GM19467 (cell line): ENCODE measurements at regions not wholly inside any gene's neighbourhood (a gene's known extent, or its start where the extent isn't known, plus 50 kb on each side); places are given as distances from the start of the nearest gene placed in this dataset.

Experiments used
- ATAC-seq: cut with Tn5 transposase; IDR thresholded peaks from one replicate; pipeline ENCODE4 v1.9.1; 2021; ENCODE audit warnings: mild to moderate bottlenecking, moderate library complexity; ENCODE audit not compliant: unreplicated experiment

DNA sequence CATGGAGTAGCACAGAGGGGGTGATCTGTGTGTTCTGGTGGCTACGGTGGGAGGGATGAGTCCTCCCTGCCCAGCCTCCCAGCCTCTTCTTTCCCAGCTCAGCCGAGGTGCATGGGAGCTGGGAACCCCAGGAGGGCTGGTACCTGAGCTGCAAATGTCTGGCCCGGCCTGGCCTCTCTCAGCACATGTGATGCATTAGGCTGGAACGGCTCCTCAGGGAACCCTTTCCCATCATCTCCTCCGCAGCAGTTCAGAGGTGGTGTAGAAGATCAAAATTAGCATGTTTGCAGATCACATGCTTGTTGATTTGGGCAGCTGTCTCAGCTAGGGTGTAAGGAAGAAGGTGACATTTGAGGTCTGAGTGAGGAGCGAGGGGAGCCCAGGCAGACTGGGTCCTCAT, 126.6 kb downstream of the EMX2 start:
- no peak for ATAC-seq

DNA sequence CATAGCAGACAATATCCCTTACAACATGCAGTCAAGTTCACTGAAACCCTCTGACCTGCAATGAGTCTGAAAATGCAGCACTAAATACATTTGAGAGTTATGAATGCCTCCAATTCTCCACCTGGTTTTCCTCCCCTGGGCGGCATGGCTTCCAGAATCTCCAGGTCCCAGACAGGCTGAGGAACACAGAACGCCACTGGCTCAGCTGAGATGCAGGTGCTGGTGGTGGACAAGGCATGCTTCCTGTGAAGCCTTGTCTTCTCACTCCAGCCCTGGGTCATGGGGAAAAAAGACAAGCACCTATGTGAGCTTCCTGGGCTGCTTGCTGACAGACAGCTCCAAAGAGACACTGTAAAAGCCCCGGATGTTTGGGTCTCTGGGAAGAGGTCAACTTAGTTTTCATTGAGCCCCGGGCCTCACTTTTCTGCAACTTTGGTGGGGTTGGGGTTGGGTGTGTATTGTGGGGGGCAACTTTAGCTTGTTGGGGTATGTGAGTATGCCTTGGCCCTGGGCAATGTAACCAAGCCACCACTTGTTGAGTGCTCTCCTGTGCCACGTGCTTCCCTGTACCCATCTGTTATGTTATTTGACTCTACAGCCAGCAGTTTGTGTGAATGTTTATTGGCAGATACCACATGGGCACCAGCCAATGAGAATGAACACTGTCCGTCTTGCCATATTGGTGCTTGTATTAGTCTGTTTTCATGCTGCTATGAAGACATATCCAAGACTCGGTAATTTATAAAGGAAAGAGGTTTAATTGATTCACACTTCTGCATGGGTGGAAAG, 127.8 kb downstream of the EMX2 start:
- ATAC-seq: no peak

- ATAC-seq: no peak
Observed at GRCh38 chr10:117673230-117674010, 130.9 kb downstream of the EMX2 start.

DNA sequence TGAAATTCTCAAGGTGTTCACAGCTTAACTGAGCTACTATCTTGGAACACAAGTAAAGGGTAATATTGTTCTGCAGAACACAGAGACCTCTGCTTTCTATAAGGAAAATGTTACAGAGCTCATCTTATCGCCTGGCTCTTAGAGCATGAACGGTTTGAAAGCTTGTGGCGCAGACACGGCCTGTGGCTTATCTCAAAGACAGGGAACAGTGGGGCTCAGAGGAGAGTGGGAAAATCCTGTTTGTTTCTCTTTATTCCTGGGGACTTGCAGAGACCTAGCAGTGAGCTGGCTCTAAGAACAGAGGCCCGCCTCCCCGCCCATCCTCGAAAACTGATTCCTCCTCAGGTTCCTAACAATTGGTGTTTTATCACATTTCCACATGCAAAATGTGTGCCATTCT, 131.7 kb downstream of the EMX2 start:
- no peak for ATAC-seq

DNA sequence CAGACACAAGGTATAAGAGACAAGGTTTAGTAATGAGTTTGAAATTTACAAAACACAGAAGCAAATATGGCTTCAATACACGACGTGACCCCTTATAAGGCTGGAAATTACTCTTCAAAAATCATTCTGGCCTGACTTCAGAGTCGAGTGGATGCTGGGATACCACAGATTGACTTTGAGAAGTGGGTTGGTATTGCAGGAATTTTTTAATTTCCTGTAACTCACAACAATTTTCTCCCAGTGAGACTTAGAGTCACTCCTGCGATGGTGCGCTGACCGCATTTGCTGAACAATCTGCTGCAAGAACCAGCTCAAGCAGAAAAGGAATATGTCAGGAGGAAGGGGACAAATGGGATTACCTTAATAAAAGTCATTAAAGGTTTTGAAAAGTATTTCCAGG, 132.1 kb downstream of the EMX2 start:
- no peak for ATAC-seq

GRCh38 chr10:117675514-117676055, 133.0 kb downstream of the EMX2 start:
- no peak for ATAC-seq

DNA sequence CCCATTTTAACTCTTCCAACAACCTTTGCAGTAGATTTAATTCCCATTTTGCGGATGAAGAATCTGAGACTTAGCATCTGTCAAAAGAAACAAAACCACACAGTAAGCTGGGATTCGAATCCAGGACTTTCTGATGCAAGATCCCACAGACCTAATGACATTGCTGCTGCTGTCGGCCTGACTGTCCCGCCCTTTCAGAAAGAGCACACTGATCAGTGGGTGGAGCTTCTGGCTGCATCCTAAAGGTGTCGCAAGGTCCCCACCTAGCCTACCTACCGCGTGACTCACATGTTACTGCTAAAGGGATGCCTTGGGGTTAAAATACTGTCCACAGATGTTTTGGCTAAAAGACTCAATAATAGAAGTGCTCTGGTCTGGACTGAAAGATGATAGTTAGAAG, 134.7 kb downstream of the EMX2 start:
- ATAC-seq: no peak

DNA sequence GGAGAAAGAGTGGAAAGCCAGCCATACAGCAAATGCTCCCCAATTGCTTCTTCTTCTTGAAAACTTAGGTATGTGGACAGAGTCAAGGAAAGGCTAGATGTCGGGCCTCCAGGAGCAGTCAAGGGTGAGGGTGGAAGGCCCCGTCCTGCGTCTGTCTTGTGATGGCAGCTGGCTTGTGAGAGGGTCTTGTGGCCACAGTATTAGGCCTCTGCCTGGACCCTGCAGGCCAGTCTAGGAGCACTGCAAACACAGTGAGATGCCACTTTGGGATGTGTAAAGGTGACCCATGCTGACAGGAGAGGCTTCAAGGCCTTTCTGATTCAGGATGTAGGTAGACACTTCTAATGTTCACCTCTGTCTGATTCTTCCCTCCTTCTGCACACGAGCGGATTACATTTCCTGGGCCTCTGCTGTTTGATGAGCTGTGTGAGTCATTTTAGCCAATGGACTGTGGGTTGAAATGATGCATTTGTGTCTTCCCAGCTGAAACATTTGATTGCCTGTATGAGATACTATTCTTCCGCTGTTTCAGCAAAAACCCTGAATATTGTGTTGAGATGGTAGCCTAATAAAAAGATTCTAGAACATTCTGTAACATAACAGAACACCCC, 135.4 kb downstream of the EMX2 start:
- no peak for ATAC-seq

DNA sequence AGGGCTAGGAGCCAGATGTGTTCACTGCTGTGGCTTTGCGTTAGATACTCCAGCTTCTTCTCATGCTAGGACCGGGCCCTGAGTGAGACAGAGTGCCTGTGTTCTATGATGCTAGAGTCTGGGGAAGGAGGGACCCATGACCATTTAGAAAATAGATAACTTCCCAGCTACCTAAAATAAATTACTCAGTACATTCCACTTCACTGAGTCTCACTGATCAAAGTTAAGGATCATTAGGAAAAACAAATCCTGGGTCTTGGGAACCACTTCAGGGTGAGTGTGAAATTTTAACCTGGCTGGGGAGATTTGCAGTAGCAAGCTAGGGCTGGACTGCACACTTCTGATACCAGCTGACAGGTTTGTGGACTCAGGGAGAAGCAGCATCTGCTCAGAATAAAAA, 138.1 kb downstream of the EMX2 start:
- no peak for ATAC-seq

DNA sequence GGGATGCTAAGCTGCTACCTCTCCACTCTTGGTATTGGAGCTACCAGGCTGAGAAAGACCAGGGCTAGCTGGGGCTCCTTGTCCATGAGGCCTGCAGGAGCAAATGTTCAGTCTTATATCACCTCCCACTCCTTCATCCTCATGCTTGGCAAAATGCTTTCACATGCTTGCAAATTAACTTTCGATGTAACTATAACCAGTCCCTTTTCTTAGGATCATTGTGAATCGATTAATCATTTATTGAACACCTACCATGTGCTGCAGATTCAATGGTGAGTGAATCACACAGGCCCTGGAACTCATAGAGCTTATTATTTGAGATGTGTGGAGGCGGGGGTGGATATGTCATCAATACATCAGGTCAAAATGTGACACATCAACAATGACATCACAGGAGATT, 138.6 kb downstream of the EMX2 start:
- ATAC-seq: no peak

GRCh38 chr10:117684046-117684610, 141.6 kb downstream of the EMX2 start:
- ATAC-seq: no peak

- no peak for ATAC-seq
Observed at GRCh38 chr10:117684672-117685211, 142.2 kb downstream of the EMX2 start.

DNA sequence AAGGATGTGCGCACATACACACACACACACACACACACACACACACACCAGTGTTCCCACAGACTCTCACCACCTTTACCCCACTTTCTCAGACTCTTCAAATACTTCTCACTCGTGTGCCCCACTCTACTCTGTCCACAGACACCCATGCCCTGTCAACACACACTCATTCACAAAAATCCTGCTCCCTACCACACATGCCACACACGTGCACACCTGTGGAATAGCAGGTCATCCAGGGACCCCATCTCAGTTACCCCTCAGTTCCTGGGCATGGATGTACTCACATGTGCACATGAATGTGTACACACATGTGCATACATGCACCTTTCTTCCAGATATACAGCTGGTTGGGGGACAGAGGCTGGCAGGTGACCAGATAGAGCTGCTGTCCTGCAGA, 142.9 kb downstream of the EMX2 start:
- ATAC-seq: no peak

GRCh38 chr10:117686606-117687005, 144.1 kb downstream of the EMX2 start:
- ATAC-seq: no peak

GRCh38 chr10:117688358-117688757, 145.8 kb downstream of the EMX2 start:
- ATAC-seq: no peak

DNA sequence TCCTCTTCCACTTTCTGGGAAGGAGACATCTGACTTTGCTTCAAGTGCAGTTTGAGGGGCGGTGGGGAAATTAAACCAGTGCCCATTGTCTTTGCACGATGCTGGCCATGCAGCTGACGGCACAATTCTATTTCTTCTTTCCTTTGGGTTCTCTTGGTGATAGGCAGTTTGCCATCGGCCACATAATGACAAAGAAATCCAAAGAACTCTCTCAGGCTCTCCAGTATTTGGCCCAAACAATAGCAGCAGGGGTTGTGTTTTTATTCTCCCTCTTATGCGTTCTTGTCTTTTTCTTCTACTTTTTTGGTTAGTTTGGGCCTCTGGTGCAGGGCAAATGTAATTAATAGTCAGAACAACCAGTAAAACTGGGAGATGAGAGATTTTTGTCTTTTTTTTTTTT, 147.0 kb downstream of the EMX2 start:
- no peak for ATAC-seq

GRCh38 chr10:117690359-117690758, 147.8 kb downstream of the EMX2 start:
- ATAC-seq: no peak

GRCh38 chr10:117694190-117694589, 151.6 kb downstream of the EMX2 start:
- no peak for ATAC-seq

DNA sequence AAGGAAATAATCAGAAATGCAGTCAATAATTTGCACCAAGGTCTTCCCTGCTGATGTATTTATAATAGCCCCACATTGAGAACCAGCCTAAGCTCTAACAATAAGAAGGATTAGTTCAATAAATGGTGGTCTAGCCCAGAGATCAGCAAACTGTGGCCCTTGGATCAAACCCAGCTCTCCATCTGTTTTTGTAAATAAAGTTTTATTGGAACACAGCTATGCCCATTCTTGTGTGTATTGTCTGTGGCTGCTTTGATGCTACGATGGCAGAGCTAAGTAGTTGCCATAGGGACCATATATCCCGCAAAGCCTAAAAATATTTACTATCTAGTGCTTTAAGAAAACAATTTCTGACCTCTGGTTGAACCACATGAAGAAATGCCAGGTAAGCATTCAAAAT, 154.9 kb downstream of the EMX2 start:
- ATAC-seq: no peak

DNA sequence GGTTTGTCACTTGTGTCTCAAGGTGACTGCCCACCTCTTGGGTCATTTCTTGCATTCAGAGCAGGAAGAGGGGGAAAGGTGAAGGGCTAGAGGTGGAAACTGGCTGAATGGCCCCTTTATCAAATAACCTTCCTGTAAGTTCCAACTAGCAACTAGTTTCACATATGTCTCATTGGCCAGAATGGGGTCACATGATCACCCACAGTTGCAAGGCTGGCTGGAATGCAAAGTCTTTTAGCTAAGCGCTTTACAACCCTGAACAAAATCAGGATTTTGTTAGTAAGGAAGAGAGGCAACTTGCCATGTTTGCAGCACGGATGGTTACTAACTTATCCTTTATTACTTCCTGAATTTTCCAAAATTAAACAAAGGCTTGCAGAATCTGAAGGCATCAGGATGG, 156.3 kb downstream of the EMX2 start:
- ATAC-seq: no peak

DNA sequence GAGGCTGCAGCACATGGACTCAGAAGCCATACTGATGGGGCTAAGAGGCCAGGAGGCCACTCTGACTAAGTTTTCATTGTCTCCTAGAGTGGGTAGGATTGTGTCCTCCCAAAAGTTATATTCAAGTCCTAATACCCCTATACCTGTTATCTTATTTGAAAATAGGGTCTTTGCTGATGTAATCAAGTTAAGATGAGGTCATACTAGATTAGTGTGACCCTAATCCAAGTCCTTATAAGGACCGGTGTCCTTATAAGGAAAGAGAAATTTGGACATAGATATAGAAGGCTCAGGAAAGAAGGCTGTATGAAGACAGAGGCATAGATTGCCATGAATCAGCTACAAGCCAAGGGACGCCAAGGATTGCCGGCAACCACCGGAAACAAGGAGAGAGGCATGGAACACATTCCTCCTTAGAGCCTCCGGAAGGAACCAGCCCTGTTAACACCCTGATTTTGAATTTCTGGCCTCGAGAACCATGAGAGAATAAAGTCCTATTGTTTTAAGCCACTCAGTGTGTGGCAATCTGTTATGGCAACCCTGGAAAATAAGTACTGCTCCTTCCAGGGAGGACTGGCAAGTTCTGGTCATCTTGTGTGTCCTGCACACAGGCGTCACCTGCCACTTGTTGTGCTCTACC, 157.0 kb downstream of the EMX2 start:
- ATAC-seq: no peak
